GM23338 (cell line): ENCODE measurements at regions not wholly inside any gene's neighbourhood (a gene's known extent, or its start where the extent isn't known, plus 50 kb on each side); places are given as distances from the start of the nearest gene placed in this dataset.

Experiments
- ATAC-seq: fragments of 200-7000 bp; cut with Tn5 transposase; 3 replicates; pipeline ENCODE4 v1.9.1; 2020
- DNase-seq: peaks from one replicate; pipeline ENCODE4 v3.0.0-alpha.2; 2015; ENCODE audit warnings: low spot score
- H2AFZ ChIP-seq: fragments of 200-600 bp; sonication (generic); 2 replicates; pipeline ENCODE4 v1.8.0; 2016; ENCODE audit warnings: antibody characterized with exemption, mild to moderate bottlenecking, moderate library complexity
- H3F3A ChIP-seq: fragments of 200-600 bp; sonication (generic); replicated peaks from 2 replicates; pipeline ENCODE4 v1.8.0; 2017; ENCODE audit warnings: antibody characterized with exemption, mixed run types, low read depth
- H3K27ac ChIP-seq: fragments of 200-600 bp; sonication (generic); 2 replicates; pipeline ENCODE4 v1.6.1; 2016; ENCODE audit warnings: low read depth
- H3K27me3 ChIP-seq: fragments of 200-600 bp; sonication (generic); 2 replicates; pipeline ENCODE4 v1.8.0; 2016; ENCODE audit warnings: mild to moderate bottlenecking, mixed run types, moderate library complexity; ENCODE audit not compliant: insufficient read depth
- H3K36me3 ChIP-seq: fragments of 200-600 bp; sonication (generic); 2 replicates; pipeline ENCODE4 v1.8.0; 2016; ENCODE audit warnings: mild to moderate bottlenecking; ENCODE audit not compliant: insufficient read depth
- H3K4me1 ChIP-seq: fragments of 200-600 bp; sonication (generic); 2 replicates; pipeline ENCODE4 v1.8.0; 2016; ENCODE audit warnings: mild to moderate bottlenecking, moderate library complexity; ENCODE audit not compliant: insufficient read depth
- H3K4me2 ChIP-seq: fragments of 200-600 bp; sonication (generic); 2 replicates; pipeline ENCODE4 v1.7.1; 2017; ENCODE audit warnings: mixed run types
- H3K4me3 ChIP-seq: fragments of 200-600 bp; sonication (generic); 2 replicates; pipeline ENCODE4 v1.6.1; 2016; ENCODE audit warnings: mixed run types
- H3K79me2 ChIP-seq: fragments of 200-600 bp; sonication (generic); replicated peaks from 2 replicates; pipeline ENCODE4 v1.8.0; 2017; ENCODE audit warnings: mild to moderate bottlenecking; ENCODE audit not compliant: insufficient read depth
- H3K9me2 ChIP-seq: fragments of 200-600 bp; sonication (generic); 2 replicates; pipeline ENCODE4 v1.8.0; 2017; ENCODE audit not compliant: insufficient read depth
- H4K20me1 ChIP-seq: fragments of 200-600 bp; sonication (generic); replicated peaks from 2 replicates; pipeline ENCODE4 v1.8.0; 2017; ENCODE audit warnings: mild to moderate bottlenecking; ENCODE audit not compliant: insufficient read depth
- H3K27ac Mint-ChIP-seq: 2 replicates; pipeline ENCODE4 v1.8.0; 2020; ENCODE audit warnings: inconsistent platforms, mild to moderate bottlenecking, moderate library complexity, mixed read lengths
- H3K27me3 Mint-ChIP-seq: 3 replicates; pipeline ENCODE4 v1.8.0; 2022; ENCODE audit warnings: low read depth, mild to moderate bottlenecking, moderate library complexity, mixed read lengths, inconsistent platforms; ENCODE audit not compliant: insufficient read depth, poor library complexity
- H3K36me3 Mint-ChIP-seq: 3 replicates; pipeline ENCODE4 v1.8.0; 2021; ENCODE audit warnings: low read depth, mild to moderate bottlenecking, inconsistent platforms, moderate library complexity, mixed read lengths
- H3K4me1 Mint-ChIP-seq: 3 replicates; pipeline ENCODE4 v1.8.0; 2020; ENCODE audit warnings: mild to moderate bottlenecking, inconsistent platforms, mixed read lengths
- H3K4me3 Mint-ChIP-seq: 3 replicates; pipeline ENCODE4 v1.8.0; 2021; ENCODE audit warnings: moderate library complexity, mild to moderate bottlenecking, inconsistent platforms, mixed read lengths
- H3K9me3 Mint-ChIP-seq: 3 replicates; pipeline ENCODE4 v1.8.0; 2020; ENCODE audit warnings: moderate library complexity, mild to moderate bottlenecking, inconsistent platforms, mixed read lengths
- CTCF ChIP-seq, 2 experiments: fragments of 200-600 bp in 1 of 2; sonication (generic) in 1 of 2; conservative IDR thresholded peaks; 2 replicates each; pipeline versions ENCODE4 v1.5.1 to v1.6.1; 2016 to 2017; ENCODE audit warnings: antibody characterized with exemption in 2 of 2, low read depth in 2 of 2, mild to moderate bottlenecking in 2 of 2, moderate library complexity in 1 of 2
- ETS1 ChIP-seq: IDR thresholded peaks from 2 replicates; pipeline ENCODE4 v1.6.1; 2016; ENCODE audit warnings: antibody characterized with exemption
- JUNB ChIP-seq: IDR thresholded peaks from one replicate; pipeline ENCODE4 v1.6.1; 2016; ENCODE audit warnings: antibody characterized with exemption; ENCODE audit not compliant: unreplicated experiment
- NANOG ChIP-seq: IDR thresholded peaks from 2 replicates; pipeline ENCODE4 v1.6.1; 2016; ENCODE audit warnings: antibody characterized with exemption, borderline replicate concordance
- POLR2AphosphoS5 ChIP-seq: IDR thresholded peaks from 2 replicates; pipeline ENCODE4 v1.6.1; 2016; ENCODE audit warnings: antibody characterized with exemption, low read depth
- STAT1 ChIP-seq: IDR thresholded peaks from one replicate; pipeline ENCODE4 v1.6.1; 2016; ENCODE audit warnings: antibody characterized with exemption; ENCODE audit not compliant: unreplicated experiment
- ZNF114 ChIP-seq: fragments of 250-450 bp; sonication (Bioruptor Pico); IDR thresholded peaks from 2 replicates; pipeline ENCODE4 v1.5.0; 2020; ENCODE audit warnings: mild to moderate bottlenecking, moderate library complexity
- ZNF331 ChIP-seq: fragments of 250-450 bp; sonication (Bioruptor Pico); IDR thresholded peaks from 2 replicates; pipeline ENCODE4 v1.5.0; 2020; ENCODE audit warnings: low read depth, mild to moderate bottlenecking, moderate library complexity

- no peak for DNase-seq
- peaks cover 24% of the 10 kb centered on the region for H3K4me1 Mint-ChIP-seq
- H3K79me2 ChIP-seq, result no peaks in the 10 kb centered on the region
- no peaks in the 10 kb centered on the region for H3K27me3 ChIP-seq
- H3K4me3 Mint-ChIP-seq, result no peak overlapping the region
- H3K4me3 ChIP-seq, result no peak overlapping the region
- no peaks in the 10 kb centered on the region; the same call in 1 of the 2 replicates for H3K9me2 ChIP-seq
- peaks cover 35% of the 10 kb centered on the region for H3K36me3 Mint-ChIP-seq
- no peaks in the 10 kb centered on the region; the same call in 1 of the 2 replicates for H3K36me3 ChIP-seq
- no peak for ATAC-seq
- no peaks in the 10 kb centered on the region; the same call in 1 of the 2 replicates for H3F3A ChIP-seq
- no peaks in the 10 kb centered on the region for H3K27me3 Mint-ChIP-seq
- H2AFZ ChIP-seq, result peak overlapping the region; percentile 32
- H3K9me3 Mint-ChIP-seq, result peaks cover 43% of the 10 kb centered on the region
- H3K4me1 ChIP-seq, result peaks cover 27% of the 10 kb centered on the region
- H3K27ac ChIP-seq, result no peak overlapping the region
- no peak for TF ChIP-seq POLR2AphosphoS5
- no peak for TF ChIP-seq STAT1
- no peak for TF ChIP-seq ZNF331 (CRISPR knock-in tag)
- TF ChIP-seq NANOG, result no peak
- H4K20me1 ChIP-seq, result no peaks in the 10 kb centered on the region
- H3K27ac Mint-ChIP-seq, result no peak overlapping the region
- H3K4me2 ChIP-seq, result no peak overlapping the region
Measured at GRCh38 chr10:21402606-21403083, 122.8 kb downstream of the SKIDA1 start.

- TF ChIP-seq POLR2AphosphoS5 (no peak), CTCF (conservative IDR thresholded peaks at IDR 0.05; ENCODE audit: low read depth in 2 of 2) (no peak), NANOG (no peak), ETS1 (no peak), JUNB (no peak), ZNF114 (CRISPR knock-in tag) (no peak)
- DNase-seq (no peak), ATAC-seq (no peak)
- H3K4me3 Mint-ChIP-seq, result no peak overlapping the region
- peaks cover 31% of the 10 kb centered on the region for H3K9me3 Mint-ChIP-seq
- Histone ChIP-seq H3K79me2 (no peaks in the 10 kb centered on the region), H3K36me3 (no peaks in the 10 kb centered on the region; the same call in 1 of the 2 replicates), H2AFZ (no peak overlapping the region), H3K4me2 (no peak overlapping the region), H3K4me3 (no peak overlapping the region), H4K20me1 (no peaks in the 10 kb centered on the region), H3K4me1 (peaks cover 12% of the 10 kb centered on the region), H3K27me3 (no peaks in the 10 kb centered on the region), H3F3A (no peaks in the 10 kb centered on the region; the same call in 1 of the 2 replicates), H3K9me2 (no peaks in the 10 kb centered on the region; the same call in 1 of the 2 replicates), H3K27ac (no peak overlapping the region)
- H3K27ac Mint-ChIP-seq, result peak overlapping the region; percentile 56; the same call in 1 of the 2 replicates
- peaks cover 13% of the 10 kb centered on the region for H3K4me1 Mint-ChIP-seq
- H3K36me3 Mint-ChIP-seq, result peaks cover 27% of the 10 kb centered on the region
- no peaks in the 10 kb centered on the region for H3K27me3 Mint-ChIP-seq
Measured at GRCh38 chr10:21401196-21401595, 124.3 kb downstream of the SKIDA1 start.
